HepG2 (cell line): ENCODE measurements at regions not wholly inside any gene's neighbourhood (a gene's known extent, or its start where the extent isn't known, plus 50 kb on each side); places are given as distances from the start of the nearest gene placed in this dataset.
A peak's percentile ranks its signal among the peaks of the same experiment; 100 is the strongest.

Experiments
- ATAC-seq: fragments of 200-7000 bp; cut with Tn5 transposase; 3 replicates; pipeline ENCODE4 v1.9.1; 2020; ENCODE audit warnings: mild to moderate bottlenecking, moderate library complexity
- BruUV-seq: library from RNA; stranded (reverse); fragments of 400-500 nt; replicated peaks from 2 replicates; lab custom pipeline; 2021; lab: Mats Ljungman, UMichigan
- CTCF ChIA-PET: fragments of 300-600 bp; formaldehyde crosslinking; extraction: SDS; loops from one replicate; lab custom pipeline; 2021; ENCODE audit warnings: low total read pairs, inconsistent platforms, low intra/inter-chr PET ratio; lab: Yijun Ruan, JAX
- POLR2A ChIA-PET: fragments of 350-600 bp; sonication (Branson Sonifier 250); formaldehyde crosslinking; loops from one replicate; lab custom pipeline; 2020; ENCODE audit warnings: antibody characterized with exemption, inconsistent platforms; lab: Yijun Ruan, JAX
- DNase-seq: peaks from one replicate; pipeline ENCODE4 v3.0.0-alpha.2; 2015; ENCODE audit warnings: low spot score
- FAIRE-seq: peaks from 3 replicates; lab custom pipeline; 2011; peaks lifted over from hg19 to GRCh38; lab: Jason Lieb, UNC
- H2AFZ ChIP-seq: one replicate; pipeline ENCODE4 v1.6.1; 2011; ENCODE audit warnings: low read length, inconsistent platforms
- H3K27ac ChIP-seq: fragments of 300-600 bp; 3 replicates; pipeline ENCODE4 v1.8.0; 2011; ENCODE audit warnings: mixed run types, mild to moderate bottlenecking, mixed read lengths, low read length, inconsistent platforms; ENCODE audit not compliant: insufficient read depth; ENCODE audit errors: extremely low read length
- H3K27me3 ChIP-seq, 2 experiments: fragments of 200-600 bp in 1 of 2; 2 replicates in 1 of 2; 3 replicates in 1 of 2; pipeline versions ENCODE4 v1.6.0 to v1.8.0; 2011; ENCODE audit warnings: low read length in 2 of 2, mild to moderate bottlenecking in 2 of 2, moderate library complexity in 2 of 2, inconsistent platforms in 1 of 2; ENCODE audit not compliant: insufficient read depth in 2 of 2, control insufficient read depth in 1 of 2
- H3K36me3 ChIP-seq, 2 experiments: fragments of 200-600 bp in 1 of 2; replicated peaks in 1 of 2; 2 replicates in 1 of 2; 3 replicates in 1 of 2; pipeline versions ENCODE4 v1.5.1 to v1.8.0; 2011; ENCODE audit warnings: low read length in 2 of 2, inconsistent platforms in 1 of 2; ENCODE audit not compliant: insufficient read depth in 2 of 2, control insufficient read depth in 1 of 2
- H3K4me1 ChIP-seq: 2 replicates; pipeline ENCODE4 v1.5.1; 2012; ENCODE audit warnings: low read length, inconsistent platforms; ENCODE audit not compliant: insufficient read depth
- H3K4me2 ChIP-seq: 2 replicates; pipeline ENCODE4 v1.6.0; 2011; ENCODE audit warnings: low read depth, low read length, inconsistent platforms
- H3K4me3 ChIP-seq, 3 experiments: fragments of 200-600 bp in 1 of 3; sonication (generic), shearing (Covaris generic) in 1 of 3; replicated peaks in 1 of 3; 2 replicates each; pipeline ENCODE4 v1.5.1; 2011 to 2016; ENCODE audit warnings: low read length in 3 of 3, inconsistent platforms in 2 of 3, low read depth in 2 of 3, mild to moderate bottlenecking in 2 of 3, control low read depth in 1 of 3, mixed read lengths in 1 of 3; ENCODE audit not compliant: insufficient read depth in 1 of 3
- H3K79me2 ChIP-seq: one replicate; pipeline ENCODE4 v1.6.1; 2011; ENCODE audit warnings: low read length, inconsistent platforms; ENCODE audit not compliant: insufficient read depth
- H3K9ac ChIP-seq: 2 replicates; pipeline ENCODE4 v1.6.0; 2011; ENCODE audit warnings: mild to moderate bottlenecking, low read depth, low read length, inconsistent platforms; ENCODE audit not compliant: insufficient read depth
- H3K9me3 ChIP-seq: 2 replicates; pipeline ENCODE4 v1.5.1; 2012; ENCODE audit warnings: mild to moderate bottlenecking, low read length
- H4K20me1 ChIP-seq: 2 replicates; pipeline ENCODE4 v1.6.0; 2011; ENCODE audit warnings: inconsistent platforms, mild to moderate bottlenecking, low read length, moderate library complexity; ENCODE audit not compliant: insufficient read depth
- HNRNPK ChIP-seq: fragments of 200-400 bp; formaldehyde crosslinking; IDR thresholded peaks from 2 replicates; pipeline ENCODE4 v1.6.1; 2018; ENCODE audit warnings: low read length, low read depth, moderate library complexity, mild to moderate bottlenecking; ENCODE audit not compliant: poor library complexity, severe bottlenecking
- MTF1 ChIP-seq: sonication (generic); formaldehyde crosslinking; IDR thresholded peaks from 2 replicates; pipeline ENCODE4 v1.5.0; 2020; ENCODE audit warnings: missing genetic modification reagents
- RERE ChIP-seq: IDR thresholded peaks from 2 replicates; pipeline ENCODE4 v1.6.1; 2016; ENCODE audit warnings: low read depth, missing genetic modification reagents, missing compliant biosample characterization
- TFDP2 ChIP-seq: sonication (generic); formaldehyde crosslinking; IDR thresholded peaks from 2 replicates; pipeline ENCODE4 v1.4.0; 2020; ENCODE audit warnings: missing genetic modification reagents
- THYN1 ChIP-seq: sonication (generic); formaldehyde crosslinking; IDR thresholded peaks from 2 replicates; pipeline ENCODE4 v1.8.1; 2023; ENCODE audit warnings: low read depth, mild to moderate bottlenecking, moderate library complexity, missing genetic modification reagents, borderline replicate concordance
- ZKSCAN8 ChIP-seq: IDR thresholded peaks from 2 replicates; pipeline ENCODE4 v1.6.1; 2016; ENCODE audit warnings: borderline replicate concordance, missing genetic modification reagents, missing compliant biosample characterization
- ZSCAN25 ChIP-seq: sonication (generic); formaldehyde crosslinking; IDR thresholded peaks from 2 replicates; pipeline ENCODE4 v1.8.0; 2022; ENCODE audit warnings: mild to moderate bottlenecking, missing genetic modification reagents
- in situ Hi-C: cut with HindIII; loops from 2 replicates; pipeline ENCODE4 v1.10.0; 2017; ENCODE audit warnings: low pct_unique_long_range_greater_than_20kb; ENCODE audit not compliant: extremely low pct_ligation_motif_present
- intact Hi-C: fragments of 100-400 bp; cut with micrococcal nuclease; formaldehyde crosslinking; loops from one replicate; pipeline ENCODE4 v1.10.0; 2022; ENCODE audit not compliant: unreplicated experiment

- no peaks in the 10 kb centered on the region for H4K20me1 ChIP-seq
- TF ChIP-seq ZSCAN25 (CRISPR knock-in tag) (no peak), MTF1 (no peak), THYN1 (CRISPR knock-in tag) (no peak), TFDP2 (CRISPR knock-in tag) (no peak), HNRNPK (peak; percentile 46), ZKSCAN8 (CRISPR knock-in tag) (no peak), RERE (CRISPR knock-in tag) (no peak)
- TF ChIP-seq, all 625 proteins: peak for 1
- in situ Hi-C loops: no loop called here
- Histone ChIP-seq H3K4me3 (no peak overlapping the region), H3K4me2 (no peak overlapping the region), H2AFZ (no peak overlapping the region), H3K36me3 (no peaks in the 10 kb centered on the region), H3K27ac (no peak overlapping the region), H3K9me3 (no peaks in the 10 kb centered on the region), H3K27me3 (no peaks in the 10 kb centered on the region; a peak in 1 of 5 replicates), H3K9ac (no peak overlapping the region), H3K4me1 (no peaks in the 10 kb centered on the region), H3K79me2 (no peaks in the 10 kb centered on the region)
- intact Hi-C loops: no loop called here
- BruUV-seq: no TSS peak
- ChIA-PET CTCF (no interaction called here), POLR2A (no interaction called here)
- DNase-seq (no peak), FAIRE-seq (no peak), ATAC-seq (no peak)
Observed at GRCh38 chr3:180860180-180860858, 52.2 kb upstream of the FXR1 start.
